ENCODE measurements at regions not wholly inside any gene's neighbourhood (a gene's known extent, or its start where the extent isn't known, plus 50 kb on each side); places are given as distances from the start of the nearest gene placed in this dataset.

DNA sequence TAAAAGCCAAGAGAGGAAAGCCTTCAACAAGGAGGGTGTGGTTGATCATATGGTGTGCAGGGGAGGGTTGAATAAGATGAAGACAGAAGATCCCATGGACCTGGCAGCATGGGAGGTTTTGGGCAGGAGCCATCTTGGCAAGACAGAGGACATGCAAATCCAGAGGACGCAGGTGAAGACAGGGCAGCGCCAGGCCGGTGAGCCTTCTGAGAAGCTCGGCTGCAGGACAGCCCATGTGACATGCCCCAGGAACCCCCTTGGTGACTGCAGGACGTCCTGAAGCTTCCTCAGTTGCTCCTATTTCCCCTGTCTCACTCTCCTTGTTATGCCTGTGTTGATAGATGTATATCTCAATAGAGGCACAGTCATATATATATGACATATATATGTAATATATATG, 159.4 kb downstream of the GADD45G start:
- POLR2A ChIA-PET: no interaction called here
- intact Hi-C loops (cut with micrococcal nuclease; ENCODE audit: unreplicated experiment): no loop called here
- CTCF ChIA-PET (ENCODE audit: unreplicated experiment): no interaction called here
- Histone ChIP-seq H3K4me1 (ENCODE audit: insufficient read depth, low read length, poor library complexity, severe bottlenecking) (no peaks in the 10 kb centered on the region), H2AFZ (ENCODE audit: low read length) (no peak overlapping the region), H3K9me2 (ENCODE audit: insufficient read depth, low read length) (no peaks in the 10 kb centered on the region), H3K4me2 (ENCODE audit: low read length) (no peak overlapping the region), H3K79me2 (ENCODE audit: insufficient read depth, low read depth, low read length) (no peaks in the 10 kb centered on the region), H3K27ac (ENCODE audit: low read depth, low read length, poor library complexity, severe bottlenecking) (no peak overlapping the region), H3K9me3 (ENCODE audit: low read length) (no peaks in the 10 kb centered on the region), H3K4me3 (ENCODE audit: low read depth, low read length, poor library complexity, severe bottlenecking) (no peak overlapping the region), H3K36me3 (ENCODE audit: insufficient read depth, low read length) (no peaks in the 10 kb centered on the region), H4K20me1 (ENCODE audit: insufficient read depth, low read length) (no peaks in the 10 kb centered on the region)
- DNase-seq (ENCODE audit: low spot score): no peak
- no peak for TF ChIP-seq EZH2phosphoT487 (IDR thresholded peaks at IDR 0.05; ENCODE audit: borderline replicate concordance, low read depth, low read length)
- TF ChIP-seq, protein P1, sequence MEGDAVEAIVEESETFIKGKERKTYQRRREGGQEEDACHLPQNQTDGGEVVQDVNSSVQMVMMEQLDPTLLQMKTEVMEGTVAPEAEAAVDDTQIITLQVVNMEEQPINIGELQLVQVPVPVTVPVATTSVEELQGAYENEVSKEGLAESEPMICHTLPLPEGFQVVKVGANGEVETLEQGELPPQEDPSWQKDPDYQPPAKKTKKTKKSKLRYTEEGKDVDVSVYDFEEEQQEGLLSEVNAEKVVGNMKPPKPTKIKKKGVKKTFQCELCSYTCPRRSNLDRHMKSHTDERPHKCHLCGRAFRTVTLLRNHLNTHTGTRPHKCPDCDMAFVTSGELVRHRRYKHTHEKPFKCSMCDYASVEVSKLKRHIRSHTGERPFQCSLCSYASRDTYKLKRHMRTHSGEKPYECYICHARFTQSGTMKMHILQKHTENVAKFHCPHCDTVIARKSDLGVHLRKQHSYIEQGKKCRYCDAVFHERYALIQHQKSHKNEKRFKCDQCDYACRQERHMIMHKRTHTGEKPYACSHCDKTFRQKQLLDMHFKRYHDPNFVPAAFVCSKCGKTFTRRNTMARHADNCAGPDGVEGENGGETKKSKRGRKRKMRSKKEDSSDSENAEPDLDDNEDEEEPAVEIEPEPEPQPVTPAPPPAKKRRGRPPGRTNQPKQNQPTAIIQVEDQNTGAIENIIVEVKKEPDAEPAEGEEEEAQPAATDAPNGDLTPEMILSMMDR (conservative IDR thresholded peaks at IDR 0.05; ENCODE audit: low read length): no peak
- no TSS peak for BruUV-seq (replicated peaks)

DNA sequence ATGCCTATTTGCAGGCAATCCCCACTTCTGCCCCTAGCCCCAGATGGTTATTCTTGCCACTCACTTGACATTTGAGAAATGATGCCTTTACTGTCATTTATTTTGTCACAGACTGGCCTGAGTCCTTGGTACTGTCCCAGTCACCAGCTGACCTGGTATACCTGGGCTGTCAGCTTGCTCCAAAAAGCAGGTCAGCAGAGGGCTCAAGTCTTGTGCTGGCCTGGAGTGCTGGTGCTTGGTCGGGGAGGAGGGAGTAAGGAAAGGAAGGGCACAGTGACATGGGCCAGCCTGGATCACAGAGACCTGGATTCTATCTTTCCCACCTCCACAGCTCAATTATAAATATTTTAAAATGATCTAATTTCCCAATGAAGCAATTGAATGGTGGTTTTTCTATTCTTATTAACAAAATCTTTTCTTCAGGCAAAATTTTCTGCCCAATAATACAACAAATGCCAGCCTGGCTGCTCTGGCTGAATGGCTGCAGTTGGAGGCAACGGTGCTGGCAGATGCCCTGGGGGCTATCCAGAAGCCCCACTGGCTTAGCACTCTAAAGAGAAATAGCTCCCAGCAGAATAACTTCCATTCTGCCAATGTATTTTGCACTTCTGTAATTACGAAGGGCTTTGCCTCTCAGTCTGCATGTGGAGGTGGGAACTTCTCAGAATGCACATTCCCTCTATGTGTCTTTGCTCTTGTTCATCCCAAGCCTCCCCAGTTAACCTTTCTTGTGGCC, 160.6 kb downstream of the GADD45G start:
- H3K9me2 ChIP-seq (ENCODE audit: insufficient read depth, low read length): no peaks in the 10 kb centered on the region
- no TSS peak for BruUV-seq (replicated peaks)
- DNase-seq (ENCODE audit: low spot score): no peak
- no peaks in the 10 kb centered on the region for H3K36me3 ChIP-seq (ENCODE audit: insufficient read depth, low read length)
- H3K4me1 ChIP-seq (ENCODE audit: insufficient read depth, low read length, poor library complexity, severe bottlenecking): no peaks in the 10 kb centered on the region
- H2AFZ ChIP-seq (ENCODE audit: low read length): no peak overlapping the region
- H3K9me3 ChIP-seq (ENCODE audit: low read length): no peaks in the 10 kb centered on the region
- H3K27ac ChIP-seq (ENCODE audit: low read depth, low read length, poor library complexity, severe bottlenecking): no peak overlapping the region
- no peak overlapping the region for H3K4me3 ChIP-seq (ENCODE audit: low read depth, low read length, poor library complexity, severe bottlenecking)
- ChIA-PET CTCF (ENCODE audit: unreplicated experiment) (no interaction called here), POLR2A (interaction anchor here (0.9 to 1.4 kb wide), 3 partner anchors 22 to 61 kb away, joined by 3 to 6 read pairs (median 3); no protein-coding TSS in a partner anchor)
- no peak overlapping the region for H3K4me2 ChIP-seq (ENCODE audit: low read length)
- TF ChIP-seq, protein P1 (conservative IDR thresholded peaks at IDR 0.05; ENCODE audit: low read length): no peak
- TF ChIP-seq EZH2phosphoT487 (IDR thresholded peaks at IDR 0.05; ENCODE audit: borderline replicate concordance, low read depth, low read length): no peak
- intact Hi-C loops (cut with micrococcal nuclease; ENCODE audit: unreplicated experiment): no loop called here
- H4K20me1 ChIP-seq (ENCODE audit: insufficient read depth, low read length): no peaks in the 10 kb centered on the region
- no peaks in the 10 kb centered on the region for H3K79me2 ChIP-seq (ENCODE audit: insufficient read depth, low read depth, low read length)

DNA sequence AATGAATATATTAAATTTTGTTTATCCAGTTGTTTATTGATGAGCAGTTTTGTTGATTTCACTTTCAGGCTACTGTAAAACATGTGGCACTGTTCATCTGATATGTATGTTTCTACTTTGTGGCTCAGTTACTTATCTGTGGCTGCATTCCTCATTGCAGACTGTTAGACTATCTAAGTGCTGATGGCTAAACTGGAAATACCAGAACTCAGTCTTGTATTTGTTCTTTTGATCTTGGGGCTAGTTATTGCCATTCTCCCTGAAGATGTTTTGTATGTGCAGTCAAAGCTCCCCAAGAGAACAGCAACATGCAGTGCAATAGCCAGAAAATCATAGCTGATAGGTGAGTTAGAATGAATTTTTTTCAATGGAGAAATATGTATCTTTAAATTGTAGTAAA, 162.2 kb downstream of the GADD45G start:
- H3K4me3 ChIP-seq (ENCODE audit: low read depth, low read length, poor library complexity, severe bottlenecking): no peak overlapping the region
- intact Hi-C loops (cut with micrococcal nuclease; ENCODE audit: unreplicated experiment): no loop called here
- H3K79me2 ChIP-seq (ENCODE audit: insufficient read depth, low read depth, low read length): no peaks in the 10 kb centered on the region
- CTCF ChIA-PET (ENCODE audit: unreplicated experiment): no interaction called here
- TF ChIP-seq, protein P1 (conservative IDR thresholded peaks at IDR 0.05; ENCODE audit: low read length): no peak
- TF ChIP-seq EZH2phosphoT487 (IDR thresholded peaks at IDR 0.05; ENCODE audit: borderline replicate concordance, low read depth, low read length): no peak
- no peak overlapping the region for H3K4me2 ChIP-seq (ENCODE audit: low read length)
- H4K20me1 ChIP-seq (ENCODE audit: insufficient read depth, low read length): no peaks in the 10 kb centered on the region
- no peaks in the 10 kb centered on the region for H3K9me3 ChIP-seq (ENCODE audit: low read length)
- POLR2A ChIA-PET: no interaction called here
- no peak overlapping the region for H3K27ac ChIP-seq (ENCODE audit: low read depth, low read length, poor library complexity, severe bottlenecking)
- no peak for DNase-seq (ENCODE audit: low spot score)
- no peak overlapping the region for H2AFZ ChIP-seq (ENCODE audit: low read length)
- H3K36me3 ChIP-seq (ENCODE audit: insufficient read depth, low read length): no peaks in the 10 kb centered on the region
- H3K4me1 ChIP-seq (ENCODE audit: insufficient read depth, low read length, poor library complexity, severe bottlenecking): no peaks in the 10 kb centered on the region
- no peaks in the 10 kb centered on the region for H3K9me2 ChIP-seq (ENCODE audit: insufficient read depth, low read length)
- BruUV-seq (replicated peaks): no TSS peak

Measured in OCI-LY7 (cell line).